ENCODE measurements at regions not wholly inside any gene's neighbourhood (a gene's known extent, or its start where the extent isn't known, plus 50 kb on each side); places are given as distances from the start of the nearest gene placed in this dataset.
A peak's percentile ranks its signal among the peaks of the same experiment; 100 is the strongest.

- no peak for DNase-seq (ENCODE audit: low read depth)
- in situ Hi-C loops (cut with HindIII; ENCODE audit: low pct_unique_long_range_greater_than_20kb, low sequenced_read_pairs): no loop called here
Observed at GRCh38 chr3:144314946-144315345, 343.3 kb downstream of the DIPK2A start.

- no peak for DNase-seq (ENCODE audit: low read depth)
- in situ Hi-C loops (cut with HindIII; ENCODE audit: low pct_unique_long_range_greater_than_20kb, low sequenced_read_pairs): no loop called here
Observed at GRCh38 chr3:144317961-144318360, 346.3 kb downstream of the DIPK2A start.

- DNase-seq (ENCODE audit: low read depth): no peak
- in situ Hi-C loops (cut with HindIII; ENCODE audit: low pct_unique_long_range_greater_than_20kb, low sequenced_read_pairs): no loop called here
Observed at GRCh38 chr3:144324076-144324475, 352.5 kb downstream of the DIPK2A start.

- DNase-seq (ENCODE audit: low read depth): no peak
- in situ Hi-C loops (cut with HindIII; ENCODE audit: low pct_unique_long_range_greater_than_20kb, low sequenced_read_pairs): no loop called here
Observed at GRCh38 chr3:144332868-144333267, 361.2 kb downstream of the DIPK2A start.

GRCh38 chr3:144341471-144341870 lies 369.8 kb downstream of the DIPK2A start:
- DNase-seq (ENCODE audit: low read depth): no peak
- in situ Hi-C loops (cut with HindIII; ENCODE audit: low pct_unique_long_range_greater_than_20kb, low sequenced_read_pairs): no loop called here

GRCh38 chr3:144343343-144343742 lies 371.7 kb downstream of the DIPK2A start:
- in situ Hi-C loops (cut with HindIII; ENCODE audit: low pct_unique_long_range_greater_than_20kb, low sequenced_read_pairs): no loop called here
- DNase-seq (ENCODE audit: low read depth): no peak

- in situ Hi-C loops (cut with HindIII; ENCODE audit: low pct_unique_long_range_greater_than_20kb, low sequenced_read_pairs): no loop called here
- DNase-seq (ENCODE audit: low read depth): no peak
Observed at GRCh38 chr3:144343777-144344176, 372.2 kb downstream of the DIPK2A start.

- in situ Hi-C loops (cut with HindIII; ENCODE audit: low pct_unique_long_range_greater_than_20kb, low sequenced_read_pairs): no loop called here
- DNase-seq (ENCODE audit: low read depth): no peak
Observed at GRCh38 chr3:144344925-144345548, 373.4 kb downstream of the DIPK2A start.

- DNase-seq (ENCODE audit: low read depth): no peak
- in situ Hi-C loops (cut with HindIII; ENCODE audit: low pct_unique_long_range_greater_than_20kb, low sequenced_read_pairs): no loop called here
Observed at GRCh38 chr3:144350125-144350524, 378.5 kb downstream of the DIPK2A start.

- no peak for DNase-seq (ENCODE audit: low read depth)
- in situ Hi-C loops (cut with HindIII; ENCODE audit: low pct_unique_long_range_greater_than_20kb, low sequenced_read_pairs): no loop called here
Observed at GRCh38 chr3:144351011-144351410, 379.4 kb downstream of the DIPK2A start.

GRCh38 chr3:144351773-144352365 lies 380.2 kb downstream of the DIPK2A start:
- no peak for DNase-seq (ENCODE audit: low read depth)
- in situ Hi-C loops (cut with HindIII; ENCODE audit: low pct_unique_long_range_greater_than_20kb, low sequenced_read_pairs): no loop called here

GRCh38 chr3:144358191-144358590 lies 386.6 kb downstream of the DIPK2A start:
- DNase-seq (ENCODE audit: low read depth): no peak
- in situ Hi-C loops (cut with HindIII; ENCODE audit: low pct_unique_long_range_greater_than_20kb, low sequenced_read_pairs): no loop called here

GRCh38 chr3:144361002-144361401 lies 389.4 kb downstream of the DIPK2A start:
- DNase-seq (ENCODE audit: low read depth): no peak
- in situ Hi-C loops (cut with HindIII; ENCODE audit: low pct_unique_long_range_greater_than_20kb, low sequenced_read_pairs): no loop called here

GRCh38 chr3:144362126-144362525 lies 390.5 kb downstream of the DIPK2A start:
- in situ Hi-C loops (cut with HindIII; ENCODE audit: low pct_unique_long_range_greater_than_20kb, low sequenced_read_pairs): no loop called here
- DNase-seq (ENCODE audit: low read depth): peak; percentile 59

- no peak for DNase-seq (ENCODE audit: low read depth)
- in situ Hi-C loops (cut with HindIII; ENCODE audit: low pct_unique_long_range_greater_than_20kb, low sequenced_read_pairs): no loop called here
Observed at GRCh38 chr3:144363856-144364255, 392.2 kb downstream of the DIPK2A start.

- no peak for DNase-seq (ENCODE audit: low read depth)
- in situ Hi-C loops (cut with HindIII; ENCODE audit: low pct_unique_long_range_greater_than_20kb, low sequenced_read_pairs): no loop called here
Observed at GRCh38 chr3:144364737-144365136, 393.1 kb downstream of the DIPK2A start.

- in situ Hi-C loops (cut with HindIII; ENCODE audit: low pct_unique_long_range_greater_than_20kb, low sequenced_read_pairs): no loop called here
Observed at GRCh38 chr3:144369129-144369879, 397.7 kb downstream of the DIPK2A start.

GRCh38 chr3:144375088-144375487 lies 403.5 kb downstream of the DIPK2A start:
- peak; percentile 29 for DNase-seq (ENCODE audit: low read depth)
- in situ Hi-C loops (cut with HindIII; ENCODE audit: low pct_unique_long_range_greater_than_20kb, low sequenced_read_pairs): no loop called here

More at GRCh38 chr3:144369129-144369879, 397.7 kb downstream of the DIPK2A start:
- no peak for DNase-seq (ENCODE audit: low read depth)

- no peak for DNase-seq (ENCODE audit: low read depth)
- in situ Hi-C loops (cut with HindIII; ENCODE audit: low pct_unique_long_range_greater_than_20kb, low sequenced_read_pairs): no loop called here
Observed at GRCh38 chr3:144380849-144381248, 409.2 kb downstream of the DIPK2A start.

- no peak for DNase-seq (ENCODE audit: low read depth)
- in situ Hi-C loops (cut with HindIII; ENCODE audit: low pct_unique_long_range_greater_than_20kb, low sequenced_read_pairs): no loop called here
Observed at GRCh38 chr3:144381607-144382006, 410.0 kb downstream of the DIPK2A start.

All from Caki2 (cell line).